Esophagus muscularis mucosa (tissue), 4 donors: ENCODE measurements at regions not wholly inside any gene's neighbourhood (a gene's known extent, or its start where the extent isn't known, plus 50 kb on each side); places are given as distances from the start of the nearest gene placed in this dataset.

Source experiments
- DNase-seq: peaks from one replicate; pipeline ENCODE4 v3.0.0-alpha.2; 2017; ENCODE audit errors: extremely low spot score
- H3K27ac ChIP-seq, 4 donors: fragments of 200-600 bp; sonication (generic); replicated peaks in 1 of 4; 1 replicate in 3 of 4; 2 replicates in 1 of 4; pipeline ENCODE4 v1.5.1; 2016 to 2019; ENCODE audit warnings: mild to moderate bottlenecking in 1 of 4
- H3K27me3 ChIP-seq, 4 donors: fragments of 200-600 bp; sonication (generic); one replicate each; pipeline versions ENCODE4 v1.5.1 to v1.6.0; 2016 to 2019
- H3K36me3 ChIP-seq, 4 donors: fragments of 200-600 bp; sonication (generic); one replicate each; pipeline ENCODE4 v1.5.1; 2016 to 2019
- H3K4me1 ChIP-seq, 4 donors: fragments of 200-600 bp; sonication (generic); one replicate each; pipeline ENCODE4 v1.5.1; 2016 to 2019
- H3K4me3 ChIP-seq, 4 donors: fragments of 200-600 bp; sonication (generic); 1 replicate in 2 of 4; 2 replicates in 2 of 4; pipeline ENCODE4 v1.5.1; 2016 to 2019; ENCODE audit warnings: mild to moderate bottlenecking in 4 of 4, moderate library complexity in 1 of 4
- H3K9me3 ChIP-seq, 4 donors: fragments of 200-600 bp; sonication (generic); 1 replicate in 3 of 4; 2 replicates in 1 of 4; pipeline ENCODE4 v1.5.1; 2016 to 2019
- EP300 ChIP-seq: sonication (generic); formaldehyde crosslinking; IDR thresholded peaks from one replicate; pipeline ENCODE4 v1.6.1; 2017; ENCODE audit warnings: antibody characterized with exemption
- POLR2A ChIP-seq: fragments of 450-650 bp; IDR thresholded peaks from one replicate; pipeline ENCODE4 v1.6.1; 2017; ENCODE audit warnings: antibody characterized with exemption, moderate library complexity, mild to moderate bottlenecking, low read depth
- POLR2AphosphoS5 ChIP-seq, 2 donors: sonication (generic); formaldehyde crosslinking; IDR thresholded peaks; one replicate each; pipeline ENCODE4 v1.6.1; 2017; ENCODE audit warnings: antibody characterized with exemption in 2 of 2
- WGBS: methylation state at CpG from one replicate; pipeline ENCODE4 v1.1.5; 2018; 5-methylcytosine and 5-hydroxymethylcytosine counted together
- intact Hi-C: fragments of 100-400 bp; cut with DNase I; formaldehyde crosslinking; loops from one replicate; pipeline ENCODE4 v1.15.1; 2023
- TF ChIP-seq, protein P1 (sequence below), 3 experiments: fragments of 200-600 bp in 2 of 3; fragments of 450-650 bp in 1 of 3; sonication (generic) in 2 of 3; IDR thresholded peaks; one replicate each; pipeline ENCODE4 v1.5.1; 2017 to 2019; ENCODE audit warnings: antibody characterized with exemption in 3 of 3, mild to moderate bottlenecking in 2 of 3, moderate library complexity in 1 of 3

DNA sequence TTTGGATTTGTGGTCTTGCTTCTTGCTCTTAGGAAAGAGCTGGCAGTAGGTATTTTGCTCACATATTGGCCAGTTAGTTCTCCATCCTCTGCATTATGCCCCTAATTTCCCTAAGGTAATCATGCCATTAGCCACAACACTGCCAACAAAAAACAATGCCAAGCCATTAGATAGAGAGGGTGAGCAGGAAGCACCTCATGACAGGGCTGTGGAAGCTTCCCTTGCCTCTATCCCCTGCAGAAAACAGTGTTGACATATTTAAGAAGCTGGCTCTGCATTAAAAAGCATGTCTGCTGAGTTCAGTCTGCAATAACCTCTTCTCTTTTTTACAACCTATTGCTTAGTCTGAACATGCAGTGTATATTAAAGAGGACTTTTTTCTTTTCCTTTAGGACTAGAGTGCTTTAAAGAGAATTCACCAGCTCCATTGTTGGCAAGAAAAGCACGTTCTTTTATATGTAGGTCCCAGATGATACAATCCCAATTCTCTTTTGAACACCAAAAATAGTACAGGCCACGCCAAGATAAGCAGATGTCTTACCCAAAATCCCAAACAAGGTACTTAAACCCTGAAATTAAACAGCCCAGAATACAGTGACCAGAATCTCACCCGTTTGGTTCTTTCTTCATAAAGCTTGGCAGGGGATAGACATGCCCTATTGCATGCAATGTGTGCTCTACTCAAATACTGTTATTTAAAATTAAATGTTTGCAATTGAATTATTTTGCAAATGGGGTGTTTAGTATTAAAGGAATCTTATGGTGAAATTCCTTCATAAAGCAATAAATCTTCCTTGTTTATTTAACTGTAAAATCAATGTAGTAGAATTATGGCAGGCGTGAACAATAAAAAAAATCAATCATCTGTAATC, 93.7 kb upstream of the UBE3A start:
- intact Hi-C loops: no loop called here
- Histone ChIP-seq H3K4me1 (peaks cover 16 to 28% (median 18%) of the 10 kb centered on the region in 4 donors), H3K36me3 (no peaks in the 10 kb centered on the region), H3K27ac (no peak overlapping the region), H3K27me3 (no peaks in the 10 kb centered on the region), H3K9me3 (no peaks in the 10 kb centered on the region), H3K4me3 (no peak overlapping the region)
- TF ChIP-seq, protein P1, sequence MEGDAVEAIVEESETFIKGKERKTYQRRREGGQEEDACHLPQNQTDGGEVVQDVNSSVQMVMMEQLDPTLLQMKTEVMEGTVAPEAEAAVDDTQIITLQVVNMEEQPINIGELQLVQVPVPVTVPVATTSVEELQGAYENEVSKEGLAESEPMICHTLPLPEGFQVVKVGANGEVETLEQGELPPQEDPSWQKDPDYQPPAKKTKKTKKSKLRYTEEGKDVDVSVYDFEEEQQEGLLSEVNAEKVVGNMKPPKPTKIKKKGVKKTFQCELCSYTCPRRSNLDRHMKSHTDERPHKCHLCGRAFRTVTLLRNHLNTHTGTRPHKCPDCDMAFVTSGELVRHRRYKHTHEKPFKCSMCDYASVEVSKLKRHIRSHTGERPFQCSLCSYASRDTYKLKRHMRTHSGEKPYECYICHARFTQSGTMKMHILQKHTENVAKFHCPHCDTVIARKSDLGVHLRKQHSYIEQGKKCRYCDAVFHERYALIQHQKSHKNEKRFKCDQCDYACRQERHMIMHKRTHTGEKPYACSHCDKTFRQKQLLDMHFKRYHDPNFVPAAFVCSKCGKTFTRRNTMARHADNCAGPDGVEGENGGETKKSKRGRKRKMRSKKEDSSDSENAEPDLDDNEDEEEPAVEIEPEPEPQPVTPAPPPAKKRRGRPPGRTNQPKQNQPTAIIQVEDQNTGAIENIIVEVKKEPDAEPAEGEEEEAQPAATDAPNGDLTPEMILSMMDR (IDR thresholded peaks at IDR 0.05): no peak
- TF ChIP-seq POLR2AphosphoS5 (IDR thresholded peaks at IDR 0.05) (no peak), EP300 (no peak), POLR2A (no peak)
- DNase-seq: no peak
- 44% methylated on average over 4 of the region's 4 CpGs for WGBS

DNA sequence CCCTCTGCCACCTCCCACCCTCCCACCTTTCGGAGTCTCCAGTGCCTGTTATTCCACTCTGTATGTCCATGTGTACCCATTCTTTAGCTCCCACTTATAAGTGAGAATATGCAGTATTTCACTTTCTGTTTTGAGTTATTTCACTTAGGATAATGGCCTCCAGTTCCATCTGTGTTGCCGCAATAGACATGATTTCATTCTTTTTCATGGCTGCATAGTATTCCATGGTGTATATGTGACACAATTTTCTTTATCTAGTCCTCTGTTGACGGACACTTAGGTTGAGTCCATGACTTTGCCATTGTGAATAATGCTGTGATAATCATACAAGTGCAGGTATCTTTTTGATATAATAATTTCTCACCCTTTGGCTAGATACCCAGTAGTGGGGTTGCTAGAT, 91.0 kb upstream of the UBE3A start:
- Histone ChIP-seq H3K9me3 (no peaks in the 10 kb centered on the region), H3K27ac (no peak overlapping the region), H3K27me3 (no peaks in the 10 kb centered on the region), H3K4me3 (no peak overlapping the region), H3K4me1 (peaks cover 16 to 28% (median 18%) of the 10 kb centered on the region in 4 donors), H3K36me3 (no peaks in the 10 kb centered on the region)
- TF ChIP-seq, protein P1 (IDR thresholded peaks at IDR 0.05): no peak
- no peak for TF ChIP-seq EP300
- TF ChIP-seq POLR2A: no peak
- TF ChIP-seq POLR2AphosphoS5 (IDR thresholded peaks at IDR 0.05): no peak
- intact Hi-C loops: no loop called here
- 98% methylated on average over 3 of the region's 3 CpGs for WGBS
- DNase-seq: no peak

DNA sequence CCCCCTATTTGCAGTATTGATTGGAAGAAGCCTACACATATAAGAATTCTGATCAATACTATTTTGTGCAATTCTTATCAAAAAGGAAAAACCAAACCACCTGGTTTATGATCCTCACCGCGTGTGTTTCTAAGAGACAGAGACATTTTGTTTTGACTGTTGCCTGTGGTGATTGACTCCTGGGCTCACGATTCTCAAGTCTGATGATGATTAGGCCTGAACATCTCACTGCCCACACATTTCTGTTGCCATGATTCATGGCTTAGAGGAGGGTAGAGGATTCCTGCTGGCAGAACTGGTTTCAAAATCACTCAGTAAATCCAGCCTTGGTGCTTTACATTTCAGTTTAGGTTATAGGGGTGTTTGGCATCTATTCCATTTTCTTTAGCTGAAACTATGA, 88.3 kb upstream of the UBE3A start:
- Histone ChIP-seq H3K4me3 (no peak overlapping the region), H3K36me3 (no peaks in the 10 kb centered on the region), H3K27me3 (no peaks in the 10 kb centered on the region), H3K4me1 (peaks cover 6 to 13% (median 8%) of the 10 kb centered on the region in 4 donors), H3K27ac (no peak overlapping the region), H3K9me3 (no peaks in the 10 kb centered on the region)
- intact Hi-C loops: no loop called here
- no peak for DNase-seq
- no peak for TF ChIP-seq EP300
- TF ChIP-seq, protein P1 (IDR thresholded peaks at IDR 0.05): no peak
- TF ChIP-seq POLR2AphosphoS5 (IDR thresholded peaks at IDR 0.05): no peak
- no peak for TF ChIP-seq POLR2A
- 45% methylated on average over 3 of the region's 3 CpGs for WGBS

DNA sequence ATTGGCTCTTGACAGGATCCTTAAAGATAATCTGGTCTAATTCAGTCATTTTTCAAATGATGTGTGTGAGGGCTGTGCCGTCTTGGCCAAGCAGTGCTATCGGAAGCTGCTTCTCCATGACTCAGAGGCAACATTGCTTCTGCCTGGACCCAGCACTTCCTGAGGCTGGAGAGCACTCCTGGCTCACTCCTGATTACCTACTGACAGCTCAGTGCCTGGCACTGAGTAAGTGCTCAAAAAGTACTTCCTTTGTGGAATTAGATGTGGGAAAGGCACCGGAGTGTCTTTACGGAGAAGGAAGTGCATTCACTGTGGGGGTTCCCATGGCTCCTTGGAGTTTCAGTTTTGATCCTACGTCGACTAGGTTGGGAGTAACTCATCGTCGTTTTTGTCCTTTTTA, 86.9 kb upstream of the UBE3A start:
- Histone ChIP-seq H3K4me1 (peaks cover 0 to 1% (median under 1%) of the 10 kb centered on the region in 4 donors), H3K36me3 (no peaks in the 10 kb centered on the region), H3K9me3 (no peaks in the 10 kb centered on the region), H3K4me3 (no peak overlapping the region), H3K27ac (no peak overlapping the region), H3K27me3 (no peaks in the 10 kb centered on the region)
- peak; percentile 64 for DNase-seq
- intact Hi-C loops: no loop called here
- 72% methylated on average over 8 of the region's 8 CpGs for WGBS
- no peak for TF ChIP-seq POLR2AphosphoS5 (IDR thresholded peaks at IDR 0.05)

DNA sequence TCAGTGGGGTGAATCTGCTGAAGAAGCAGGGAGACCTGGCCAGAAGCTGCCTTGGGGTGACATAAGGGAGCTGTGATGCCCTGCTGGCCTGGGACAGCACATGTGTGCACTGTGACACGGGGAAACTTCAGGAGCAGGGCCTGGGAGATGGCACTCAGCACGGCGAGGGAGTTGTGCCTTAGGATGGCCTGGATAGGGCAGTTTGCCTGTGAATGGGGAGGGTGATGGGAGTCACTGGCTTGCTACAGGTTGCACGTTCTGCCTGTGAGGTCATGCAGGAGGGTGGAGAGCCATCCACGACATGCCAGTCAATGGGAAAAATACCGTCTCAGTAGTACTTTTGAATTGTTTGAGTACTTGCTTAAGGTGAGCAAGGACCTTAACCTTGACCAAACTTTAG, 76.8 kb upstream of the UBE3A start:
- Histone ChIP-seq H3K27ac (no peak overlapping the region), H3K27me3 (no peaks in the 10 kb centered on the region), H3K9me3 (no peaks in the 10 kb centered on the region), H3K4me1 (peaks cover 0 to 12% (median 3%) of the 10 kb centered on the region in 4 donors), H3K4me3 (no peak overlapping the region), H3K36me3 (no peaks in the 10 kb centered on the region)
- DNase-seq: peak; percentile 75
- no peak for TF ChIP-seq EP300
- no peak for TF ChIP-seq POLR2AphosphoS5 (IDR thresholded peaks at IDR 0.05)
- no peak for TF ChIP-seq POLR2A
- TF ChIP-seq, protein P1 (IDR thresholded peaks at IDR 0.05): no peak
- intact Hi-C loops: no loop called here
- 95% methylated on average over 5 of the region's 6 CpGs for WGBS
